Adrenal gland (tissue), 9 donors: ENCODE measurements at regions not wholly inside any gene's neighbourhood (a gene's known extent, or its start where the extent isn't known, plus 50 kb on each side); places are given as distances from the start of the nearest gene placed in this dataset.

ENCODE experiments used
- DNase-seq, 7 donors: peaks; one replicate each; pipeline ENCODE4 v3.0.0-alpha.2; 2019 to 2020
- H3K27ac ChIP-seq, 5 donors: fragments of 200-600 bp; sonication (generic) in 4 of 5; 1 replicate in 3 of 5; 2 replicates in 2 of 5; pipeline versions ENCODE4 v1.5.1 to v1.8.0; 2016 to 2020; ENCODE audit warnings: mild to moderate bottlenecking in 1 of 5
- H3K27me3 ChIP-seq: fragments of 200-600 bp; 2 replicates; pipeline ENCODE4 v1.8.0; 2021
- H3K36me3 ChIP-seq, 2 donors: fragments of 200-600 bp; replicated peaks in 1 of 2; 1 replicate in 1 of 2; 2 replicates in 1 of 2; pipeline versions ENCODE4 v1.5.1 to v1.8.0; 2018 to 2022
- H3K4me1 ChIP-seq, 2 donors: fragments of 200-600 bp; replicated peaks in 1 of 2; 1 replicate in 1 of 2; 2 replicates in 1 of 2; pipeline versions ENCODE4 v1.5.1 to v1.8.0; 2018 to 2021
- H3K4me3 ChIP-seq, 4 donors: fragments of 200-600 bp; sonication (generic) in 3 of 4; one replicate each; pipeline ENCODE4 v1.5.1; 2016 to 2018
- H3K9me3 ChIP-seq, 3 donors: fragments of 200-600 bp; sonication (generic) in 1 of 3; replicated peaks in 1 of 3; 1 replicate in 2 of 3; 2 replicates in 1 of 3; pipeline versions ENCODE4 v1.5.1 to v1.8.0; 2016 to 2021
- POLR2A ChIP-seq, 2 donors: fragments of 450-650 bp; IDR thresholded peaks; one replicate each; pipeline ENCODE4 v1.6.1; 2017; ENCODE audit warnings: antibody characterized with exemption in 2 of 2, mild to moderate bottlenecking in 2 of 2, moderate library complexity in 1 of 2
- WGBS, 4 donors: extraction: QIAGEN DNeasy Blood & Tissue Kit in 2 of 4; methylation state at CpG; one replicate each; pipeline versions ENCODE4 v1.1.5 to v1.1.7; 2013 to 2017; 5-methylcytosine and 5-hydroxymethylcytosine counted together
- intact Hi-C, 2 donors: fragments of 100-400 bp; cut with DNase I; formaldehyde crosslinking; loops; one replicate each; pipeline versions ENCODE4 v1.14.1 to v1.15.0; 2022 to 2023
- TF ChIP-seq, protein P1 (sequence below), 6 experiments: fragments of 450-650 bp in 4 of 6; fragments of 200-600 bp in 2 of 6; sonication (generic) in 1 of 6; IDR thresholded peaks; 1 replicate in 5 of 6; 2 replicates in 1 of 6; pipeline versions ENCODE4 v1.5.1 to v1.8.0; 2016 to 2021; ENCODE audit warnings: antibody characterized with exemption in 6 of 6, mild to moderate bottlenecking in 2 of 6, moderate library complexity in 1 of 6
- donor health status: healthy with polysubstance abuse.
- donor health status: Bipolar disorder and iron deficiency.
- donor health status: DM: yes; HTN: yes; CAD: no.
- donor health status: DM: no; HTN: no; CAD: no.
- donor health status: DM: no; HTN: no; CAD: no.

- WGBS, 4 donors = 71 to 87% (median 79%) methylated on average over 14 to 16 of the region's 16 CpGs
- no peak for DNase-seq
- intact Hi-C loops = no loop called here
- Histone ChIP-seq H3K27me3 (no peaks in the 10 kb centered on the region), H3K9me3 (no peaks in the 10 kb centered on the region), H3K36me3 (no peaks in the 10 kb centered on the region), H3K4me1 (no peaks in the 10 kb centered on the region), H3K27ac (no peak overlapping the region), H3K4me3 (no peak overlapping the region)
- no peak for TF ChIP-seq POLR2A (IDR thresholded peaks at IDR 0.05)
Measured at GRCh38 chr11:119989159-119989821, 148.6 kb downstream of the TRIM29 start.

GRCh38 chr11:119985551-119985950 is 152.4 kb downstream of the TRIM29 start:
- 86 to 90% (median 87%) methylated on average over 13 to 14 of the region's 14 CpGs for WGBS, 4 donors
- no peaks in the 10 kb centered on the region for H3K36me3 ChIP-seq
- intact Hi-C loops = no loop called here
- TF ChIP-seq, protein P1, sequence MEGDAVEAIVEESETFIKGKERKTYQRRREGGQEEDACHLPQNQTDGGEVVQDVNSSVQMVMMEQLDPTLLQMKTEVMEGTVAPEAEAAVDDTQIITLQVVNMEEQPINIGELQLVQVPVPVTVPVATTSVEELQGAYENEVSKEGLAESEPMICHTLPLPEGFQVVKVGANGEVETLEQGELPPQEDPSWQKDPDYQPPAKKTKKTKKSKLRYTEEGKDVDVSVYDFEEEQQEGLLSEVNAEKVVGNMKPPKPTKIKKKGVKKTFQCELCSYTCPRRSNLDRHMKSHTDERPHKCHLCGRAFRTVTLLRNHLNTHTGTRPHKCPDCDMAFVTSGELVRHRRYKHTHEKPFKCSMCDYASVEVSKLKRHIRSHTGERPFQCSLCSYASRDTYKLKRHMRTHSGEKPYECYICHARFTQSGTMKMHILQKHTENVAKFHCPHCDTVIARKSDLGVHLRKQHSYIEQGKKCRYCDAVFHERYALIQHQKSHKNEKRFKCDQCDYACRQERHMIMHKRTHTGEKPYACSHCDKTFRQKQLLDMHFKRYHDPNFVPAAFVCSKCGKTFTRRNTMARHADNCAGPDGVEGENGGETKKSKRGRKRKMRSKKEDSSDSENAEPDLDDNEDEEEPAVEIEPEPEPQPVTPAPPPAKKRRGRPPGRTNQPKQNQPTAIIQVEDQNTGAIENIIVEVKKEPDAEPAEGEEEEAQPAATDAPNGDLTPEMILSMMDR (IDR thresholded peaks at IDR 0.05) = no peak
- TF ChIP-seq POLR2A (IDR thresholded peaks at IDR 0.05) = no peak
- no peaks in the 10 kb centered on the region for H3K4me1 ChIP-seq
- no peak overlapping the region for H3K27ac ChIP-seq
- no peak for DNase-seq
- no peaks in the 10 kb centered on the region for H3K9me3 ChIP-seq
- peaks cover 5% of the 10 kb centered on the region for H3K27me3 ChIP-seq
- no peak overlapping the region for H3K4me3 ChIP-seq

DNA sequence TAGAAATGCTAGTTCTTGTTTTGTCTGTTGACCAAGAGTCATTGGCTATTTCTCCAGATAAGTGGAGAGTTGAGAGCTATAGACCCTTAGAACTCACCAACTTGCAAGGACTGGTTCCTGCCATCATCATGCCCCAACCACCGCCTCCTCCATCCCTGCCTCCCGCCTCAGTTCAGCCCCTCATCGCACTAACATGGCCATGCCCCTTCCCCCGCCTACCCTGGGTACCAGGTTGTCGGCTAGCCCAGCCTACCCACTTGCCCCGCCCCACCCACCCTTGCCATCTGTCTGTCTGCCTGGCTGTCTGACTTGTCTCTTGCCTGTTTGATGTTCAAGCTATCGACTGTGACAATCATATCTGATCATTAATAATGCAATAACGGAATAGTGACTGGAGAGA is 154.1 kb downstream of the TRIM29 start:
- peaks cover 5% of the 10 kb centered on the region for H3K27me3 ChIP-seq
- WGBS, 4 donors = 87 to 91% (median 88%) methylated on average over 8 of the region's 8 CpGs
- DNase-seq = no peak
- TF ChIP-seq POLR2A (IDR thresholded peaks at IDR 0.05) = no peak
- TF ChIP-seq, protein P1 (IDR thresholded peaks at IDR 0.05) = no peak
- H3K27ac ChIP-seq = no peak overlapping the region
- H3K4me3 ChIP-seq = no peak overlapping the region
- H3K4me1 ChIP-seq = no peaks in the 10 kb centered on the region
- no peaks in the 10 kb centered on the region for H3K36me3 ChIP-seq
- intact Hi-C loops = no loop called here
- H3K9me3 ChIP-seq = no peaks in the 10 kb centered on the region

GRCh38 chr11:119983240-119983732 is 154.6 kb downstream of the TRIM29 start:
- H3K4me1 ChIP-seq = no peaks in the 10 kb centered on the region
- H3K27ac ChIP-seq = no peak overlapping the region
- 50 to 56% (median 54%) methylated on average over 1 to 5 of the region's 5 CpGs for WGBS, 4 donors
- no peaks in the 10 kb centered on the region for H3K36me3 ChIP-seq
- no peak for DNase-seq
- H3K4me3 ChIP-seq = no peak overlapping the region
- TF ChIP-seq, protein P1 (IDR thresholded peaks at IDR 0.05) = no peak
- no peak for TF ChIP-seq POLR2A (IDR thresholded peaks at IDR 0.05)
- no peaks in the 10 kb centered on the region for H3K9me3 ChIP-seq
- intact Hi-C loops = no loop called here
- H3K27me3 ChIP-seq = peaks cover 5% of the 10 kb centered on the region
